ENCODE measurements at regions not wholly inside any gene's neighbourhood (a gene's known extent, or its start where the extent isn't known, plus 50 kb on each side); places are given as distances from the start of the nearest gene placed in this dataset.
"Not testable (repeated sequence)": the region's sequence is repeated elsewhere in the genome, so short reads cannot be mapped to it uniquely, and the experiment has no call there.

- no peak overlapping the region for H3K27ac ChIP-seq (replicated peaks in 1 of 4)
- intact Hi-C loops (cut with DNase I): no loop called here
- H3K27me3 ChIP-seq: no peaks in the 10 kb centered on the region
- H3K9me3 ChIP-seq: no peaks in the 10 kb centered on the region
- H3K4me1 ChIP-seq: no peaks in the 10 kb centered on the region
- no peak for DNase-seq (ENCODE audit: extremely low spot score)
- H3K36me3 ChIP-seq: no peaks in the 10 kb centered on the region
- no peak for TF ChIP-seq POLR2AphosphoS5 (IDR thresholded peaks at IDR 0.05)
- TF ChIP-seq POLR2A (IDR thresholded peaks at IDR 0.05; ENCODE audit: low read depth): no peak
- no peak for TF ChIP-seq CTCF (IDR thresholded peaks at IDR 0.05)
- no peak for TF ChIP-seq EP300 (IDR thresholded peaks at IDR 0.05)
- no peak overlapping the region for H3K4me3 ChIP-seq
- 46% methylated on average over 3 of the region's 3 CpGs for WGBS
Measured at GRCh38 chr3:74004386-74004785, 379.6 kb upstream of the PDZRN3 start.

- DNase-seq (ENCODE audit: extremely low spot score): no peak
- H3K4me1 ChIP-seq: no peaks in the 10 kb centered on the region
- intact Hi-C loops (cut with DNase I): no loop called here
- 85% methylated on average over 5 of the region's 5 CpGs for WGBS
- no peak overlapping the region for H3K27ac ChIP-seq (replicated peaks in 1 of 4)
- no peaks in the 10 kb centered on the region for H3K36me3 ChIP-seq
- no peaks in the 10 kb centered on the region for H3K27me3 ChIP-seq
- H3K4me3 ChIP-seq: no peak overlapping the region
- H3K9me3 ChIP-seq: no peaks in the 10 kb centered on the region
- TF ChIP-seq POLR2A (IDR thresholded peaks at IDR 0.05; ENCODE audit: low read depth): no peak
- TF ChIP-seq POLR2AphosphoS5 (IDR thresholded peaks at IDR 0.05): no peak
- TF ChIP-seq CTCF (IDR thresholded peaks at IDR 0.05): no peak
- TF ChIP-seq EP300 (IDR thresholded peaks at IDR 0.05): no peak
Measured at GRCh38 chr3:74003734-74004133, 379.0 kb upstream of the PDZRN3 start.

GRCh38 chr3:74001436-74001835 is 376.7 kb upstream of the PDZRN3 start:
- Histone ChIP-seq H3K4me1 (no peaks in the 10 kb centered on the region), H3K27ac (replicated peaks in 1 of 4) (no peak overlapping the region), H3K27me3 (no peaks in the 10 kb centered on the region), H3K4me3 (no peak overlapping the region), H3K36me3 (no peaks in the 10 kb centered on the region), H3K9me3 (no peaks in the 10 kb centered on the region)
- 71% methylated on average over 2 of the region's 2 CpGs for WGBS
- intact Hi-C loops (cut with DNase I): no loop called here
- DNase-seq (ENCODE audit: extremely low spot score): no peak
- TF ChIP-seq POLR2AphosphoS5 (IDR thresholded peaks at IDR 0.05): no peak
- no peak for TF ChIP-seq CTCF (IDR thresholded peaks at IDR 0.05)
- TF ChIP-seq EP300 (IDR thresholded peaks at IDR 0.05): no peak
- TF ChIP-seq POLR2A (IDR thresholded peaks at IDR 0.05; ENCODE audit: low read depth): no peak

- no peaks in the 10 kb centered on the region for H3K4me1 ChIP-seq
- H3K27me3 ChIP-seq: no peaks in the 10 kb centered on the region
- H3K36me3 ChIP-seq: no peaks in the 10 kb centered on the region
- no peak overlapping the region for H3K27ac ChIP-seq (replicated peaks in 1 of 4)
- no peaks in the 10 kb centered on the region for H3K9me3 ChIP-seq
- DNase-seq (ENCODE audit: extremely low spot score): no peak
- H3K4me3 ChIP-seq: no peak overlapping the region
- TF ChIP-seq POLR2A (IDR thresholded peaks at IDR 0.05; ENCODE audit: low read depth) (no peak), CTCF (IDR thresholded peaks at IDR 0.05) (no peak), EP300 (IDR thresholded peaks at IDR 0.05) (no peak), POLR2AphosphoS5 (IDR thresholded peaks at IDR 0.05) (no peak)
- 52% methylated on average over 1 of the region's 1 CpG for WGBS
- intact Hi-C loops (cut with DNase I): no loop called here
Measured at GRCh38 chr3:74000725-74001124, 376.0 kb upstream of the PDZRN3 start.

- no peak overlapping the region for H3K27ac ChIP-seq (replicated peaks in 1 of 4)
- H3K9me3 ChIP-seq: no peaks in the 10 kb centered on the region
- intact Hi-C loops (cut with DNase I): no loop called here
- 88% methylated on average over 1 of the region's 1 CpG for WGBS
- H3K36me3 ChIP-seq: no peaks in the 10 kb centered on the region
- TF ChIP-seq POLR2A (IDR thresholded peaks at IDR 0.05; ENCODE audit: low read depth) (no peak), POLR2AphosphoS5 (IDR thresholded peaks at IDR 0.05) (no peak)
- no peak for DNase-seq (ENCODE audit: extremely low spot score)
- no peak overlapping the region for H3K4me3 ChIP-seq
- H3K4me1 ChIP-seq: no peaks in the 10 kb centered on the region
- no peaks in the 10 kb centered on the region for H3K27me3 ChIP-seq
Measured at GRCh38 chr3:73999501-73999900, 374.8 kb upstream of the PDZRN3 start.

- H3K27me3 ChIP-seq; H3K4me1 ChIP-seq; DNase-seq (ENCODE audit: extremely low spot score); intact Hi-C loops (cut with DNase I); H3K27ac ChIP-seq (replicated peaks in 1 of 4); H3K4me3 ChIP-seq; H3K9me3 ChIP-seq; H3K36me3 ChIP-seq: not testable (repeated sequence)
- 95% methylated on average over 18 of the region's 19 CpGs for WGBS
Measured at GRCh38 chr3:73990691-73991090, 365.9 kb upstream of the PDZRN3 start.
